Progenitor cell of endocrine pancreas (in vitro differentiated cells): ENCODE measurements at regions not wholly inside any gene's neighbourhood (a gene's known extent, or its start where the extent isn't known, plus 50 kb on each side); places are given as distances from the start of the nearest gene placed in this dataset.

ENCODE experiments used
- DNase-seq: peaks from one replicate; pipeline ENCODE4 v3.0.0; 2021; ENCODE audit warnings: low spot score; ENCODE audit not compliant: unreplicated experiment
- H3K27ac Mint-ChIP-seq: 2 replicates; pipeline ENCODE4 v1.8.0; 2021; ENCODE audit warnings: mild to moderate bottlenecking, moderate library complexity, mixed read lengths
- H3K27me3 Mint-ChIP-seq: 2 replicates; pipeline ENCODE4 v1.8.0; 2021; ENCODE audit warnings: mixed read lengths
- H3K36me3 Mint-ChIP-seq: 2 replicates; pipeline ENCODE4 v1.8.0; 2022; ENCODE audit warnings: mixed read lengths; ENCODE audit not compliant: insufficient read depth
- H3K4me1 Mint-ChIP-seq: 2 replicates; pipeline ENCODE4 v1.8.0; 2021; ENCODE audit warnings: low read depth, mixed read lengths
- H3K4me3 Mint-ChIP-seq: 2 replicates; pipeline ENCODE4 v1.8.0; 2021; ENCODE audit warnings: low read depth, mild to moderate bottlenecking, moderate library complexity, mixed read lengths
- H3K9me3 Mint-ChIP-seq: 2 replicates; pipeline ENCODE4 v1.8.0; 2021; ENCODE audit warnings: low read depth, mixed read lengths
- CTCF ChIP-seq: fragments of 200-600 bp; sonication (generic); IDR thresholded peaks from one replicate; pipeline ENCODE4 v1.5.0; 2021; ENCODE audit warnings: antibody characterized with exemption, mild to moderate bottlenecking; ENCODE audit not compliant: unreplicated experiment

GRCh38 chr1:101548376-101548775 lies 311.6 kb downstream of the S1PR1 start:
- no peaks in the 10 kb centered on the region for H3K27me3 Mint-ChIP-seq
- TF ChIP-seq CTCF = no peak
- no peaks in the 10 kb centered on the region for H3K9me3 Mint-ChIP-seq
- no peak overlapping the region for H3K4me3 Mint-ChIP-seq
- H3K4me1 Mint-ChIP-seq = no peaks in the 10 kb centered on the region
- no peak overlapping the region for H3K27ac Mint-ChIP-seq
- H3K36me3 Mint-ChIP-seq = no peaks in the 10 kb centered on the region
- DNase-seq = no peak

GRCh38 chr1:101550581-101550980 lies 313.8 kb downstream of the S1PR1 start:
- no peak for DNase-seq
- H3K27me3 Mint-ChIP-seq = no peaks in the 10 kb centered on the region
- no peaks in the 10 kb centered on the region for H3K36me3 Mint-ChIP-seq
- no peak overlapping the region for H3K4me3 Mint-ChIP-seq
- H3K9me3 Mint-ChIP-seq = peaks cover 11% of the 10 kb centered on the region
- no peak overlapping the region for H3K27ac Mint-ChIP-seq
- H3K4me1 Mint-ChIP-seq = no peaks in the 10 kb centered on the region
- TF ChIP-seq CTCF = no peak

- no peak overlapping the region for H3K4me3 Mint-ChIP-seq
- no peaks in the 10 kb centered on the region for H3K27me3 Mint-ChIP-seq
- H3K36me3 Mint-ChIP-seq = no peaks in the 10 kb centered on the region
- peaks cover 3% of the 10 kb centered on the region for H3K4me1 Mint-ChIP-seq
- no peak for DNase-seq
- H3K27ac Mint-ChIP-seq = no peak overlapping the region
- TF ChIP-seq CTCF = no peak
- peaks cover 3% of the 10 kb centered on the region for H3K9me3 Mint-ChIP-seq
These were observed 330.2 kb downstream of the S1PR1 start for GRCh38 chr1:101566883-101567538.

GRCh38 chr1:101567582-101568189 lies 330.9 kb downstream of the S1PR1 start:
- peaks cover 3% of the 10 kb centered on the region for H3K9me3 Mint-ChIP-seq
- H3K27ac Mint-ChIP-seq = no peak overlapping the region
- H3K27me3 Mint-ChIP-seq = no peaks in the 10 kb centered on the region
- no peaks in the 10 kb centered on the region for H3K36me3 Mint-ChIP-seq
- H3K4me3 Mint-ChIP-seq = no peak overlapping the region
- no peak for DNase-seq
- peaks cover 3% of the 10 kb centered on the region for H3K4me1 Mint-ChIP-seq
- TF ChIP-seq CTCF = peak; percentile 87

GRCh38 chr1:101587741-101588140 lies 350.9 kb downstream of the S1PR1 start:
- H3K4me1 Mint-ChIP-seq = no peaks in the 10 kb centered on the region
- H3K27me3 Mint-ChIP-seq = no peaks in the 10 kb centered on the region
- no peak for TF ChIP-seq CTCF
- DNase-seq = no peak
- H3K9me3 Mint-ChIP-seq = no peaks in the 10 kb centered on the region
- no peak overlapping the region for H3K27ac Mint-ChIP-seq
- H3K4me3 Mint-ChIP-seq = no peak overlapping the region
- H3K36me3 Mint-ChIP-seq = no peaks in the 10 kb centered on the region
